Right atrium auricular region (tissue), 2 donors: ENCODE measurements at regions not wholly inside any gene's neighbourhood (a gene's known extent, or its start where the extent isn't known, plus 50 kb on each side); places are given as distances from the start of the nearest gene placed in this dataset.

Experiments used
- DNase-seq: peaks from one replicate; pipeline ENCODE4 v3.0.0-alpha.2; 2019; ENCODE audit warnings: low spot score
- H3K27ac ChIP-seq, 2 donors: fragments of 200-600 bp; sonication (generic); 1 replicate in 1 of 2; 2 replicates in 1 of 2; pipeline ENCODE4 v1.5.1; 2016 to 2019
- H3K27me3 ChIP-seq, 2 donors: fragments of 200-600 bp; sonication (generic); one replicate each; pipeline versions ENCODE4 v1.5.1 to v1.6.0; 2017 to 2019
- H3K36me3 ChIP-seq: fragments of 200-600 bp; sonication (generic); one replicate; pipeline ENCODE4 v1.5.1; 2016
- H3K4me1 ChIP-seq, 2 donors: fragments of 200-600 bp; sonication (generic); one replicate each; pipeline versions ENCODE4 v1.5.1 to v1.6.0; 2017 to 2019
- H3K4me3 ChIP-seq, 2 donors: fragments of 200-600 bp; sonication (generic); 1 replicate in 1 of 2; 2 replicates in 1 of 2; pipeline ENCODE4 v1.5.1; 2017 to 2019; ENCODE audit warnings: mild to moderate bottlenecking in 1 of 2, moderate library complexity in 1 of 2
- H3K9me3 ChIP-seq, 2 donors: fragments of 200-600 bp; sonication (generic); one replicate each; pipeline ENCODE4 v1.5.1; 2019
- TF ChIP-seq, protein P1 (sequence below), 2 donors: fragments of 200-600 bp; sonication (generic); IDR thresholded peaks; one replicate each; pipeline ENCODE4 v1.5.1; 2019; ENCODE audit warnings: antibody characterized with exemption in 2 of 2

DNA sequence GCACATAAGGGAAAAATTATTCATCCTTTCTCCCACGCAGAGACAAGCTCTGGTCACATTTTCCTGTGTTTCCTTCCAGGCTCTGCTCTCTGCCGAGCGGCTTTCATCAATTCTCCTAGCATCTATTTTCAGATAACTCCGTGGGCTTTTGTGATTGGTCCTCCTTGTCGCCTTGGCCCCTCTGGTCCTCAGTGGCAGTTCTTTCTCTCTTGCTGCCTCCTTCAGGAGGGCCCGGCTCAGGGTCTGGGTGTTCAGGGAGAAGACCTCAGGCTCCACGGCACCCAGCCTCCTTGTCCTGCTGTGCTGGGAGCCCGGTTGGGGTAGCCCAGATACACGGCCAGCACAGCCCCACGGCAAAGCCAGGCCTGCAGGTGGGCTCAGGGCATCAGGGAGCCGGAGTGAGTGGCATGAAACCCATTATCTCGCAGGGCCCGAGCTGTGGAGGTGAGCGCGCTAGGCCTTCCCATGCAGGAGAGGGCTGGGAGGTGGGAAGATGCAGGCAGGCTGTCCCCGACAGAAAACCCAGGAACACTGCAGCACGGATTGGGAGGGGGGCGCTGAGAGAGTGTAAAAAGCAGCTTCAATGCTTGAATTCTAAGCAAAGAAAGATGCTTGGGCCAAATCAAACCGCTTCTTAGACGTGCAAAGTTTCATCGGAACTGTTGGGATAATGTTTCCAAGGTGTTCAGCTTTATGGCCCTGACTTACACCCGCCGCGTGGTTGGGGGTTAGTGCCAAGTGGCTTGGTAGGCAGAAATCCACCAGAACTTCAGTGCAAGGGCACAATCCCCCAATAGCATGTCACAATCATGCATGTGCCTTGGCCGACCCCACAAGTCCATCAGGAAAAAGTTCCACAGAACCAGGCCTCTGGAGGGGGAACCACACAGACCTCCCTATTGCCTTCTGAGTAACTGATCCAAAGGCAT, 81.9 kb upstream of the WNT7B start:
- TF ChIP-seq, protein P1, sequence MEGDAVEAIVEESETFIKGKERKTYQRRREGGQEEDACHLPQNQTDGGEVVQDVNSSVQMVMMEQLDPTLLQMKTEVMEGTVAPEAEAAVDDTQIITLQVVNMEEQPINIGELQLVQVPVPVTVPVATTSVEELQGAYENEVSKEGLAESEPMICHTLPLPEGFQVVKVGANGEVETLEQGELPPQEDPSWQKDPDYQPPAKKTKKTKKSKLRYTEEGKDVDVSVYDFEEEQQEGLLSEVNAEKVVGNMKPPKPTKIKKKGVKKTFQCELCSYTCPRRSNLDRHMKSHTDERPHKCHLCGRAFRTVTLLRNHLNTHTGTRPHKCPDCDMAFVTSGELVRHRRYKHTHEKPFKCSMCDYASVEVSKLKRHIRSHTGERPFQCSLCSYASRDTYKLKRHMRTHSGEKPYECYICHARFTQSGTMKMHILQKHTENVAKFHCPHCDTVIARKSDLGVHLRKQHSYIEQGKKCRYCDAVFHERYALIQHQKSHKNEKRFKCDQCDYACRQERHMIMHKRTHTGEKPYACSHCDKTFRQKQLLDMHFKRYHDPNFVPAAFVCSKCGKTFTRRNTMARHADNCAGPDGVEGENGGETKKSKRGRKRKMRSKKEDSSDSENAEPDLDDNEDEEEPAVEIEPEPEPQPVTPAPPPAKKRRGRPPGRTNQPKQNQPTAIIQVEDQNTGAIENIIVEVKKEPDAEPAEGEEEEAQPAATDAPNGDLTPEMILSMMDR (IDR thresholded peaks at IDR 0.05) = no peak
- H3K4me1 ChIP-seq = peaks cover 0 to 95% of the 10 kb centered on the region in 2 donors
- H3K4me3 ChIP-seq = peak overlapping the region; percentile 1 to 66
- H3K9me3 ChIP-seq = no peaks in the 10 kb centered on the region
- H3K27me3 ChIP-seq = no peaks in the 10 kb centered on the region
- H3K36me3 ChIP-seq = no peaks in the 10 kb centered on the region
- peak overlapping the region; percentile 96 to 100 for H3K27ac ChIP-seq
- DNase-seq = no peak

DNA sequence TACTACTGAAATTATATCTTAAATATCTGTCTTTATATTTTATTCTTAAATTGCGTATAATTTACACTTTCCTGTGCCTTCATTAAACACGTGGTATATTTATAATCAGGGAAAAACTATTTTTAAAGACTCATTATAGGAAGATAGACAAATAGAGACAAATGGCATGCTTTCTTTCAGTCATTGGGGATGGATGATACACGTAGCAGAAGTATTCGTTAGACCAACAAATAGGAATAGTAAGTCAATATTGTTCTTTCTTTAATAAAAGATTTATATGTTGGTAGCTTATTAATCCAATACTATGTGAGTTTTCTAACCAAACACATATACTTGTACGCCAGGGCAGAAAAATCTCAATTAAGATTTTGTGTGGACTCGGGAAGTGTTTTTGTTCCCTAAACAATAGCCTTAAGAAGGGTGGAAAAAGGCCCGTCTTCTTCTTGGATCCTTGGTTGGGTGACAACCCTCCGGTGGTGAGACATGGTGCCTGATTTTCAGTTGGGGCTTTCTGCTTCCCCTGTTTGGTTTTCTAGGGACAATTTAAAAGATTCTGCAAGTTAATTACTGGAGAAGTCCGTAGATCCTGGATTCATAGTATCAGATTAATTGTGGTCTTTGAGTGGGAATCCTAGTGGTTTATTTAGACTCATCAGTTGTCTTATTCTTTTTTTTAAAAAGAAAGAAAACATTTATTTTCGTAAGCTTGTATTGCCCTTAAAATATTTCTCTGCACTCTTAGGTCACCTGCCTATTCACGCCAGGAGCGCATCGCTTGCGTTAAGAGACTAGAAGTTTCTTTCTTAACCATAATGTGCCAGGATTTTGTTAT, 83.5 kb upstream of the WNT7B start:
- H3K27ac ChIP-seq = peak overlapping the region in 1 of 2 donors; percentile 26
- H3K4me3 ChIP-seq = no peak overlapping the region
- TF ChIP-seq, protein P1 (IDR thresholded peaks at IDR 0.05) = no peak
- peaks cover 0 to 99% of the 10 kb centered on the region in 2 donors for H3K4me1 ChIP-seq
- H3K27me3 ChIP-seq = no peaks in the 10 kb centered on the region
- no peaks in the 10 kb centered on the region for H3K36me3 ChIP-seq
- DNase-seq = no peak
- H3K9me3 ChIP-seq = no peaks in the 10 kb centered on the region

DNA sequence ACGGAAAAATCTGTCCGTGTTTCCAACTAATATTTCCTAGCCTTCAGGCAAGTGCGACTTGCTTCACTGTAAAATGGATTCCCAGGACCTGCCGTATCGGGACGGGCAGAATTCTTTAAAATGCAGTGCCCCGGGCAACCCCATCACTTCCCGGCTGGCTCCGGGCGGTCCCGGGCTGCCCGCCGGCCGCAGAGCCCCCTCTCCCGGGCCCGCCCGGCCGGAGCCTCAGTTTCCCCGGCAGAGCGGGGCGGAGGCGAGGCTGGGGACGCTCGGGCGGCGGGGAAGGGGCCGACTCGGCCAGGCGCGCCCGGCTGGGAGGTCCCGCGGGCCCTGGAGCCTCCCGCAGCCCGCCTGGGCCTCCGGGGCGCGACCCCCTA, 84.2 kb upstream of the WNT7B start:
- Histone ChIP-seq H3K27me3 (no peaks in the 10 kb centered on the region), H3K4me1 (peaks cover 0 to 99% of the 10 kb centered on the region in 2 donors), H3K9me3 (no peaks in the 10 kb centered on the region), H3K4me3 (peak overlapping the region in 1 of 2 donors; percentile 8), H3K27ac (peak overlapping the region; percentile 26 to 36), H3K36me3 (no peaks in the 10 kb centered on the region)
- DNase-seq = no peak
- TF ChIP-seq, protein P1 (IDR thresholded peaks at IDR 0.05) = no peak

DNA sequence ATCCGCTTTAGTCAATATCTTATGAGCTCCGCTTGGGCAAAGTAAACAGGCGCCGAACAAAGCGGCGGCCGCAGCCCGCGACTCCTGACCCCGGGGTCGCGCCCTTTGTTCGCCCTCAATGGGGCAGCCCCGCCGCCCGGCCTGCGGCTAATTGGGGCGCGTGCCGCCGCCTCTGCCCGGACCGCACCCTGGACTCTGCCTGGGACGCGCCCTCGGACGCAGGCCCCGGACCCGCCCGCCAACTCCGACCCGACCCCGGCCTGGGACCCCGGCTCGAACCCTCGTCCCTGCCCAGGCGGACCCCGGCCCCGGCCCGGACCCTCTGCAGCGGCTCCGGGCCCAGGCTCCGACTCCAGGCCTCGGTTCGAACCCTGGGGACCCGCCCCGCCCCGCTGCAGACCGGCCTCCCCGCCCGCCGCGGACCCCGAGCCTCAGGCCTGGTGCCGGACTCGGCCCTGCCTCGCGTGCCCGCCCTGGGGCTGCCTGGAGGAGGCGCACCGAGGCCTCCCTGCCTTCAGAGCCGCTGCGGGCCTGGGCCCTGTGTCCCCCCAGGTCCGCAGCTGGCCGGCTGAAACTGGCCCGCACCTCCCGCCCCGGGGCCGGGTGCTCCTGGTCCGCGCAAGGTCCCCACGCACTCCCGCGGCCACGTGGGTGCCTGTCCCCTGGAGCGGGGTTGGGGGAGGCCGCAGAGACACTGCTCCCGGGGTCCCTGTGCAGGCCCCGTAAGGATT, 84.7 kb upstream of the WNT7B start:
- DNase-seq = no peak
- Histone ChIP-seq H3K4me1 (peaks cover 0 to 98% of the 10 kb centered on the region in 2 donors), H3K9me3 (no peaks in the 10 kb centered on the region), H3K27ac (peak overlapping the region; percentile 26 to 36), H3K4me3 (peak overlapping the region in 1 of 2 donors; percentile 8), H3K27me3 (no peaks in the 10 kb centered on the region), H3K36me3 (no peaks in the 10 kb centered on the region)
- TF ChIP-seq, protein P1 (IDR thresholded peaks at IDR 0.05) = no peak

DNA sequence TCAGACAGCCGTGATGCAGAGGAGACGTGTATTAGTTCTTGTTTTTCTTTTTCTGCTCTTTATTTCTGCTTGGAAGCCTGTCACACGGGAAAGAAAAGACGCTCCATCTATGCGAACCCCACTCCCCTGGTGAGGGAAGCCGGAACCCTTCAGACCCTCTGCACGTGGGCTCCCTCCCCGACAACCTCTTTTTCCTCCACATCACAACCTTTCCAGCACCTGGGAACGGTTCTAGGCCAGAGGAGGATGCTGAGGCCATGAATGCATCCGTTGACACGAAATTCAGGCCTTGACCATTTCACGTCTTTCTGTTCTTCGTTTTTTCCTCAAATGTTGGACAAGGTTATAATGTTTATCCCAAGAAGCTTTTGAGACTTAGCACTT, 85.3 kb upstream of the WNT7B start:
- no peaks in the 10 kb centered on the region for H3K27me3 ChIP-seq
- H3K4me3 ChIP-seq = no peak overlapping the region
- H3K4me1 ChIP-seq = peaks cover 0 to 92% of the 10 kb centered on the region in 2 donors
- no peak for DNase-seq
- H3K36me3 ChIP-seq = no peaks in the 10 kb centered on the region
- no peaks in the 10 kb centered on the region for H3K9me3 ChIP-seq
- peak overlapping the region; percentile 26 to 100 for H3K27ac ChIP-seq
- TF ChIP-seq, protein P1 (IDR thresholded peaks at IDR 0.05) = no peak
